ENCODE measurements at regions not wholly inside any gene's neighbourhood (a gene's known extent, or its start where the extent isn't known, plus 50 kb on each side); places are given as distances from the start of the nearest gene placed in this dataset.

DNA sequence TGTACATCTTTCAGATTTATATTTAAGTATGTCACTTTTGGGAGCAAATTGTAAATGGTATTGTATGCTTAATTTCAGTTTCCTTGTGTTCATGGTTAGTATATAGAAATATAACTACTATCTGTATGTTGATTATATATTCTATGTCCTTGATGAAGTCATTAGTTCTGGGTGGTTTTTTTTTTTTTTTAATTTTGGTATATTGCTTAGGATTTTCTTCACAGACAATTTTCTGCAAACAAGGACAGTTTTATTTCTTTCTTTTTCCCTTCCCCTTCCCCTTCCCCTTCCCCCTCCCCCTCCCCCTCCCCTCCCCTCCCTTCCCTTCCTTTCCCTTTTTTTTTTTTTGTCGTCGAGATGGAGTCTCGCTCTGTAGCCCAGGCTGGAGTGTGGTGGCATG lies 430.0 kb downstream of the TYW1 start:
- no peak overlapping the region for H3K4me3 ChIP-seq (ENCODE audit: low read depth, low read length)
- in situ Hi-C loops (cut with HindIII; ENCODE audit: low pct_ligation_motif_present, low sequenced_read_pairs), result no loop called here
- no peaks in the 10 kb centered on the region for H3K36me3 ChIP-seq (replicated peaks)
- H3K27me3 ChIP-seq (replicated peaks), result no peaks in the 10 kb centered on the region
- DNase-seq, result no peak
- TF ChIP-seq CTCF (IDR thresholded peaks at IDR 0.05; ENCODE audit: low read depth, low read length, missing control alignments), result no peak
- H3K27ac ChIP-seq, result no peak overlapping the region

GRCh38 chr7:67429735-67430134 lies 433.1 kb downstream of the TYW1 start:
- no peak for DNase-seq
- in situ Hi-C loops (cut with HindIII; ENCODE audit: low pct_ligation_motif_present, low sequenced_read_pairs), result no loop called here
- no peak for TF ChIP-seq CTCF (IDR thresholded peaks at IDR 0.05; ENCODE audit: low read depth, low read length, missing control alignments)
- no peak overlapping the region for H3K4me3 ChIP-seq (ENCODE audit: low read depth, low read length)
- H3K27ac ChIP-seq, result no peak overlapping the region
- H3K27me3 ChIP-seq (replicated peaks), result no peaks in the 10 kb centered on the region
- no peaks in the 10 kb centered on the region for H3K36me3 ChIP-seq (replicated peaks)

GRCh38 chr7:67432536-67433234 lies 436.1 kb downstream of the TYW1 start:
- Histone ChIP-seq H3K27ac (no peak overlapping the region), H3K36me3 (replicated peaks) (no peaks in the 10 kb centered on the region), H3K27me3 (replicated peaks) (no peaks in the 10 kb centered on the region), H3K4me3 (ENCODE audit: low read depth, low read length) (no peak overlapping the region)
- in situ Hi-C loops (cut with HindIII; ENCODE audit: low pct_ligation_motif_present, low sequenced_read_pairs), result no loop called here
- TF ChIP-seq CTCF (IDR thresholded peaks at IDR 0.05; ENCODE audit: low read depth, low read length, missing control alignments), result no peak
- no peak for DNase-seq

DNA sequence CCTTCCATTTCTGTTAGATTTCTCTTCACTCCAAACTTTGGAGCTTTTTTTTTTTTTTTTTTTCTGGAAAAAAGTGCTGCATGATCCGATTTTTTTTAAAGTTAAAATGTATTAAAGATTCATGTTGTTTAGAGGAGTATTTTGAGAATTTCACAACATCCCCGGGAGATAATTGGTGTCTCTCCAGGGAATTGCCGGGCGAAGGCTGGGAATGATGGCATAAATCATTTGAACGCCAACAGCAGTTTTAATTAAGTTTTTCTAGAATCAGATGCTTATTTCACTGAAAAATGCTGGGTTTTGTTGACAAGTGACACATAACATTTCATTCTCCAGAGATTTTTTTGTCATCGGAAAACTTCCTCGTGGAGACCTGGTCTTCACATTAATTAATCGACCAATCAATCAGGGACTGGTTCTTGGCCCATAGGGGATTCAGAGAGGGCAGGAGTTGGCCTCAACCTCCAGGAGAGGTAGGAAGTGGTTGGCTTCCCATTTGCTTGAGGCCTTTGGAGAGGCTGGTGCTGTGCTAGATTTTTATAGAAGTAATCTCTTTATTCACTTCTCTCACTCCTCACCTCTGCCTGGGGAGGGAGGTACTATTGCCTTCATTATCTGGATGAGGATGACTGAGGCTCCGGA lies 439.4 kb downstream of the TYW1 start:
- H3K4me3 ChIP-seq (ENCODE audit: low read depth, low read length), result no peak overlapping the region
- H3K27me3 ChIP-seq (replicated peaks), result no peaks in the 10 kb centered on the region
- no peaks in the 10 kb centered on the region for H3K36me3 ChIP-seq (replicated peaks)
- DNase-seq, result no peak
- no peak for TF ChIP-seq CTCF (IDR thresholded peaks at IDR 0.05; ENCODE audit: low read depth, low read length, missing control alignments)
- in situ Hi-C loops (cut with HindIII; ENCODE audit: low pct_ligation_motif_present, low sequenced_read_pairs), result no loop called here
- no peak overlapping the region for H3K27ac ChIP-seq

DNA sequence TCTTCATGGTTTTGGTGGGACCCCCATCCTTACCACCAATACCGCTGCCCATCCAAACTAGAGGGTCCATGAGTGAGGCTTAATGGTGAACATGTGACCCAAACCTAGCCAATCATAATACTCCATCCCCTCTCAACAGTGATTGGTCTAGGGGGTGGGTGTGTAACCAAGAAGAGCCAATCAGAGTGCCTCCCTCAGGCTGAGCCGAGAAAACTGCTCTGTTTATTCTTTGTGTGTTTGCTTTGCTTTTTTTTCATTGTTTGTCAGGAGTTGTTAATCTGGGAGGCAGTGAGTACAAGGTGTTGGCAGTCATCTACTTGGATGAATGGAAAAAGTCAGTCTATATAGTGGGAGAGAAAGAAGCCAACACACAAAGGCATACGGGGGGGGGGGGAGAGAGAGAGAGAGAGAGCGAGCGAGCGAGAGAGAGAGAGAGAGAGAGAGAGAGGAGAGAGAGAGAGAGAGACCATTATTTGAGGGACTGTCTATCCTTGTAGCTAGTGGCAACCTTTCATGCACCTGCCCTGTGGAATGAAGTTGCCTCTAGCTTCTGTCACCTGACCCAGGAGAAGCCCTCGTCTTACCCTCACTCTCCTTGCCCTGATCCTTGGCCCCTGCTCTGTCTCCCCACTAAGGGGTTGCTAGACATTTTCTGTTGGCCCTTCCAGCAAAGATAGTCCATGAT lies 441.7 kb downstream of the TYW1 start:
- no peaks in the 10 kb centered on the region for H3K36me3 ChIP-seq (replicated peaks)

More for the DNA sequence above, 441.7 kb downstream of the TYW1 start:
- no peak for TF ChIP-seq CTCF (IDR thresholded peaks at IDR 0.05; ENCODE audit: low read depth, low read length, missing control alignments)
- H3K27me3 ChIP-seq (replicated peaks), result no peaks in the 10 kb centered on the region
- H3K27ac ChIP-seq, result no peak overlapping the region
- DNase-seq, result no peak
- no peak overlapping the region for H3K4me3 ChIP-seq (ENCODE audit: low read depth, low read length)
- in situ Hi-C loops (cut with HindIII; ENCODE audit: low pct_ligation_motif_present, low sequenced_read_pairs), result no loop called here
